ENCODE measurements at regions not wholly inside any gene's neighbourhood (a gene's known extent, or its start where the extent isn't known, plus 50 kb on each side); places are given as distances from the start of the nearest gene placed in this dataset.

- TF ChIP-seq CTCF (IDR thresholded peaks at IDR 0.05) (no peak), POLR2A (IDR thresholded peaks at IDR 0.05) (no peak)
These were observed 99.2 kb upstream of the COG2 start for GRCh38 chr1:230543085-230543484.
